Spleen (tissue), 7 donors: ENCODE measurements at regions not wholly inside any gene's neighbourhood (a gene's known extent, or its start where the extent isn't known, plus 50 kb on each side); places are given as distances from the start of the nearest gene placed in this dataset.

ENCODE experiments used
- CTCF ChIP-seq, 11 experiments: fragments of 200-600 bp in 7 of 11; fragments of 450-650 bp in 4 of 11; sonication (generic) in 4 of 11; IDR thresholded peaks in 8 of 11; conservative IDR thresholded peaks in 3 of 11; 1 replicate in 7 of 11; 2 replicates in 4 of 11; pipeline versions ENCODE4 v1.4.0 to v1.8.0; 2016 to 2021; ENCODE audit warnings: antibody characterized with exemption in 11 of 11, inconsistent platforms in 4 of 11, mild to moderate bottlenecking in 1 of 11
- POLR2A ChIP-seq, 3 donors: fragments of 450-650 bp; IDR thresholded peaks; one replicate each; pipeline ENCODE4 v1.5.1; 2017; ENCODE audit warnings: antibody characterized with exemption in 3 of 3, mild to moderate bottlenecking in 1 of 3
- donor health status: DM: no; HTN: no; CAD: no; lungs with moderate emphysema.
- donor health status: DM: no; HTN: no; CAD: no.
- donor health status: DM: no; HTN: no; CAD: no.

- TF ChIP-seq CTCF (IDR thresholded peaks at IDR 0.05 in 8 of 11, conservative IDR thresholded peaks at IDR 0.05 in 3 of 11) (no peak), POLR2A (IDR thresholded peaks at IDR 0.05) (no peak)
Observed at GRCh38 chr6:66369407-66369806, 662.4 kb upstream of the EYS start.
